CD14-positive monocyte (primary cell): ENCODE measurements at regions not wholly inside any gene's neighbourhood (a gene's known extent, or its start where the extent isn't known, plus 50 kb on each side); places are given as distances from the start of the nearest gene placed in this dataset.
"Not testable (repeated sequence)": the region's sequence is repeated elsewhere in the genome, so short reads cannot be mapped to it uniquely, and the experiment has no call there.

Experiments used
- DNase-seq, 3 donors: peaks; one replicate each; pipeline ENCODE4 v3.0.0-alpha.2; 2011 to 2022
- H2AFZ ChIP-seq: 2 replicates; pipeline ENCODE4 v1.6.0; 2012; ENCODE audit warnings: mild to moderate bottlenecking, low read depth, low read length, inconsistent platforms; ENCODE audit not compliant: insufficient read depth, poor library complexity, severe bottlenecking
- H3K27ac ChIP-seq, 2 donors: 1 replicate in 1 of 2; 2 replicates in 1 of 2; pipeline ENCODE4 v1.5.1; 2012 to 2013; ENCODE audit warnings: low read length in 2 of 2, control low read depth in 1 of 2, inconsistent platforms in 1 of 2, low read depth in 1 of 2, mild to moderate bottlenecking in 1 of 2
- H3K27me3 ChIP-seq, 2 donors: one replicate each; pipeline versions ENCODE4 v1.6.0 to v1.6.1; 2011 to 2013; ENCODE audit warnings: low read length in 2 of 2; ENCODE audit not compliant: control insufficient read depth in 2 of 2, insufficient read depth in 2 of 2
- H3K36me3 ChIP-seq, 2 donors: replicated peaks in 1 of 2; 1 replicate in 1 of 2; 2 replicates in 1 of 2; pipeline versions ENCODE4 v1.5.1 to v1.6.1; 2012 to 2013; ENCODE audit warnings: low read length in 2 of 2, control low read depth in 1 of 2, inconsistent platforms in 1 of 2, mild to moderate bottlenecking in 1 of 2; ENCODE audit not compliant: insufficient read depth in 2 of 2, control insufficient read depth in 1 of 2
- H3K4me1 ChIP-seq, 2 donors: 1 replicate in 1 of 2; 2 replicates in 1 of 2; pipeline versions ENCODE4 v1.5.1 to v1.6.1; 2012 to 2013; ENCODE audit warnings: low read length in 2 of 2, control low read depth in 1 of 2, inconsistent platforms in 1 of 2, mild to moderate bottlenecking in 1 of 2, moderate library complexity in 1 of 2; ENCODE audit not compliant: insufficient read depth in 2 of 2, control insufficient read depth in 1 of 2
- H3K4me2 ChIP-seq: replicated peaks from 2 replicates; pipeline ENCODE3; 2012; ENCODE audit warnings: low read length, moderate library complexity, mild to moderate bottlenecking; ENCODE audit not compliant: poor library complexity, severe bottlenecking; ENCODE audit errors: extremely low read depth
- H3K4me3 ChIP-seq, 3 experiments: fragments of 200-600 bp in 1 of 3; sonication (generic) in 1 of 3; replicated peaks in 1 of 3; 1 replicate in 2 of 3; 2 replicates in 1 of 3; pipeline ENCODE4 v1.5.1; 2011 to 2013; ENCODE audit warnings: low read length in 3 of 3, mild to moderate bottlenecking in 3 of 3, control low read depth in 2 of 3, low read depth in 2 of 3, inconsistent platforms in 1 of 3, moderate library complexity in 1 of 3
- H3K79me2 ChIP-seq: 2 replicates; pipeline ENCODE4 v1.6.0; 2012; ENCODE audit warnings: mild to moderate bottlenecking, control low read depth, inconsistent platforms, low read length, moderate library complexity; ENCODE audit not compliant: insufficient read depth
- H3K9ac ChIP-seq: 2 replicates; pipeline ENCODE4 v1.6.0; 2017; ENCODE audit warnings: low read length, mild to moderate bottlenecking; ENCODE audit not compliant: insufficient read depth, poor library complexity, severe bottlenecking
- H3K9me3 ChIP-seq, 2 donors: replicated peaks in 1 of 2; 1 replicate in 1 of 2; 2 replicates in 1 of 2; pipeline versions ENCODE4 v1.5.1 to v1.6.1; 2012 to 2013; ENCODE audit warnings: low read length in 2 of 2, control low read depth in 1 of 2; ENCODE audit not compliant: control insufficient read depth in 1 of 2, insufficient read depth in 1 of 2
- H4K20me1 ChIP-seq: 2 replicates; pipeline ENCODE4 v1.6.0; 2012; ENCODE audit warnings: mild to moderate bottlenecking, low read length, control low read depth, moderate library complexity; ENCODE audit not compliant: insufficient read depth
- H3K27ac Mint-ChIP-seq, 7 donors: one replicate each; pipeline ENCODE4 v1.8.0; 2020; ENCODE audit warnings: mild to moderate bottlenecking in 7 of 7, mixed read lengths in 7 of 7, moderate library complexity in 6 of 7, inconsistent platforms in 2 of 7
- H3K27me3 Mint-ChIP-seq, 3 donors: one replicate each; pipeline ENCODE4 v1.8.0; 2021 to 2022; ENCODE audit warnings: low read depth in 3 of 3, mild to moderate bottlenecking in 3 of 3, mixed read lengths in 3 of 3, moderate library complexity in 3 of 3, inconsistent platforms in 1 of 3
- H3K36me3 Mint-ChIP-seq, 2 donors: one replicate each; pipeline ENCODE4 v1.8.0; 2020; ENCODE audit warnings: mixed read lengths in 2 of 2, inconsistent platforms in 1 of 2, mild to moderate bottlenecking in 1 of 2
- H3K4me1 Mint-ChIP-seq: one replicate; pipeline ENCODE4 v1.8.0; 2020; ENCODE audit warnings: mild to moderate bottlenecking, mixed read lengths
- H3K4me3 Mint-ChIP-seq, 2 donors: one replicate each; pipeline ENCODE4 v1.8.0; 2020; ENCODE audit warnings: mild to moderate bottlenecking in 2 of 2, mixed read lengths in 2 of 2, moderate library complexity in 1 of 2
- H3K9me3 Mint-ChIP-seq, 7 donors: one replicate each; pipeline ENCODE4 v1.8.0; 2020 to 2022; ENCODE audit warnings: mixed read lengths in 7 of 7, mild to moderate bottlenecking in 6 of 7, moderate library complexity in 6 of 7, inconsistent platforms in 2 of 7
- WGBS: methylation state at CpG from one replicate; pipeline ENCODE4 v1.1.5; 2013; ENCODE audit warnings: missing lambda C conversion rate; ENCODE audit not compliant: insufficient coverage; 5-methylcytosine and 5-hydroxymethylcytosine counted together
- intact Hi-C, 2 donors: fragments of 100-400 bp; cut with micrococcal nuclease; formaldehyde crosslinking; loops; one replicate each; pipeline versions ENCODE4 v1.15.0 to v1.15.1; 2023

GRCh38 chr7:76838357-76838756 lies 193.8 kb downstream of the SPDYE17 start:
- H3K27ac ChIP-seq, H4K20me1 ChIP-seq, H3K27ac Mint-ChIP-seq, H3K27me3 ChIP-seq, H3K4me1 Mint-ChIP-seq, H3K4me1 ChIP-seq, H3K36me3 Mint-ChIP-seq, H3K79me2 ChIP-seq, H3K4me3 ChIP-seq, H2AFZ ChIP-seq, intact Hi-C loops, H3K9ac ChIP-seq, H3K27me3 Mint-ChIP-seq, H3K4me3 Mint-ChIP-seq, H3K9me3 ChIP-seq, DNase-seq, H3K4me2 ChIP-seq, H3K36me3 ChIP-seq: not testable (repeated sequence)
- peaks cover 8 to 25% (median 15%) of the 10 kb centered on the region in 7 donors for H3K9me3 Mint-ChIP-seq
- WGBS, result no CpG with 5 or more reads among the region's 1 CpG

- intact Hi-C loops, result not testable (repeated sequence)
Measured at GRCh38 chr7:76829233-76829632, 202.2 kb upstream of the POMZP3 start.

GRCh38 chr7:76826181-76826580 lies 199.1 kb upstream of the POMZP3 start:
- DNase-seq, H3K36me3 Mint-ChIP-seq, H3K27ac Mint-ChIP-seq, intact Hi-C loops, H3K79me2 ChIP-seq, H4K20me1 ChIP-seq, H3K9ac ChIP-seq, H2AFZ ChIP-seq, H3K36me3 ChIP-seq, H3K4me3 ChIP-seq, H3K27ac ChIP-seq, H3K4me3 Mint-ChIP-seq, H3K27me3 ChIP-seq, H3K4me1 Mint-ChIP-seq, H3K4me1 ChIP-seq, H3K9me3 ChIP-seq, H3K4me2 ChIP-seq, H3K27me3 Mint-ChIP-seq: not testable (repeated sequence)
- peaks cover 0 to 12% (median 1%) of the 10 kb centered on the region in 7 donors for H3K9me3 Mint-ChIP-seq
- no CpG with 5 or more reads among the region's 4 CpGs for WGBS

More at GRCh38 chr7:76829233-76829632, 202.2 kb upstream of the POMZP3 start:
- H4K20me1 ChIP-seq, H3K36me3 ChIP-seq, H3K27me3 ChIP-seq, H3K4me3 ChIP-seq, H3K36me3 Mint-ChIP-seq, H3K4me1 ChIP-seq, H3K27ac ChIP-seq, DNase-seq, H3K4me1 Mint-ChIP-seq, H3K9ac ChIP-seq, H3K27ac Mint-ChIP-seq, H3K4me3 Mint-ChIP-seq, H3K79me2 ChIP-seq, H3K9me3 ChIP-seq, H3K27me3 Mint-ChIP-seq, H3K4me2 ChIP-seq, H2AFZ ChIP-seq: not testable (repeated sequence)
- WGBS, result 93% methylated on average over 2 of the region's 3 CpGs
- H3K9me3 Mint-ChIP-seq, result peaks cover 0 to 12% (median 1%) of the 10 kb centered on the region in 7 donors

GRCh38 chr7:76809856-76810255 lies 182.8 kb upstream of the POMZP3 start:
- H3K27me3 ChIP-seq, intact Hi-C loops, H3K79me2 ChIP-seq, H3K9ac ChIP-seq, DNase-seq, H3K27ac Mint-ChIP-seq, H3K36me3 ChIP-seq, H3K4me3 Mint-ChIP-seq, H3K27ac ChIP-seq, H4K20me1 ChIP-seq, H3K9me3 ChIP-seq, H3K9me3 Mint-ChIP-seq, H3K27me3 Mint-ChIP-seq, H3K36me3 Mint-ChIP-seq, H3K4me1 Mint-ChIP-seq, H3K4me1 ChIP-seq, H3K4me2 ChIP-seq, H2AFZ ChIP-seq, H3K4me3 ChIP-seq: not testable (repeated sequence)
- WGBS, result no CpG with 5 or more reads among the region's 4 CpGs
